Non-pigmented ciliary epithelial cell (primary cell): ENCODE measurements at regions not wholly inside any gene's neighbourhood (a gene's known extent, or its start where the extent isn't known, plus 50 kb on each side); places are given as distances from the start of the nearest gene placed in this dataset.

Experiments used
- DNase-seq: peaks from one replicate; pipeline ENCODE4 v3.0.0-alpha.2; 2010; ENCODE audit warnings: low read depth

DNA sequence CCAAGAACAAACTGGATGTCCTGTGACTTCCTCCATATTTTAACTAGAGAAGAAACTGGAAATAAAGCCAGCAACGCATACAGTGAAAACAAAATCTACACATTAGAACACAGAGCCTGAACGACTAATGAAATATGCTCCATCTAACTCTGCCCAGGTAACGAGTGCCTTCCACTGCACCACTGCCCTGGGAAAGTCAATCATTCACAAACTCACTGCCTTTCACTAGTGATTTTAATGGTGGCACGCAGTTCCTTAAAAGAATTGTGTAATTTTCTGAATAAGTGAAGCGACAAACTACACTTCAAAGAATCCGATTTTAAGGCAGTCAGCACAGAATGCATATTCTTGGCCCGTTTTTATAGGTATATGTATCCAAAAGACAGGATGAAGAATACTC lies 416.0 kb downstream of the SHQ1 start:
- DNase-seq: no peak

DNA sequence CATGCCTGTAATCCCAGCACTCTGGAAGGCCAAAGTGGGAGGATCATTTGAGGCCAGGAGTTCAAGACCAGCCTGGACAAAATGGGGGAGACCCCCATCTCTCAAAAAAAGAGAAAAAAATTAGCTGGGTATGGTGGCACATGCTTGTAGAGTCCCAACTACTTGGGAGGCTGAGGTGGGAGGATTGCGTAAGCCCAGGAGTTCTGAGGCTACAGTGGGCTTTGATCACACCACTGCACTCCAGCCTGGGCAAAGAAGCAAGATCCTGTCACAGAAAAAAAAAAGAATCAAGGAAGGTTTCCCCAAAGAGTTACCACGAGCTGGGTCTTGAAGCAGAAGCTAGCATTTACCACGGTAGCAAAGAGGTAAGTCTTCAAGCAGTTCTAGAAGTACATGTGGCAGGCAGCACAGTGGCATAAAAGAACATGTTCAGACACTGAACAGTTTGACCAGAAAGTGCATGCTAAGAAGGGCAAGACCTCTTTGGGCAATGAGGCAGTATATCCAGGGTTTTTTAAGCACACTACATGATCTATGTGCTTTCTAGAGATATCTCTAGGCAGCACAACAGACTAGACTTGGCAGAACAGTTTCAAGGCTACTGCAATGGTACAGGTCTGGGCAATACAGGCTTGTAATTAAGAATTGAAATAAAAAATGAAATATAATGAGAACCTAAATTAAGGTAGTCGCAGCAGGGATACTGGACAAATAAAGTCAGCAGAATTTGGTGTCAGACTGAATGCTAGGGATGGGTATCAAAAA lies 418.5 kb downstream of the SHQ1 start:
- no peak for DNase-seq

- DNase-seq: no peak
Observed at GRCh38 chr3:72428803-72429202, 419.4 kb downstream of the SHQ1 start.

DNA sequence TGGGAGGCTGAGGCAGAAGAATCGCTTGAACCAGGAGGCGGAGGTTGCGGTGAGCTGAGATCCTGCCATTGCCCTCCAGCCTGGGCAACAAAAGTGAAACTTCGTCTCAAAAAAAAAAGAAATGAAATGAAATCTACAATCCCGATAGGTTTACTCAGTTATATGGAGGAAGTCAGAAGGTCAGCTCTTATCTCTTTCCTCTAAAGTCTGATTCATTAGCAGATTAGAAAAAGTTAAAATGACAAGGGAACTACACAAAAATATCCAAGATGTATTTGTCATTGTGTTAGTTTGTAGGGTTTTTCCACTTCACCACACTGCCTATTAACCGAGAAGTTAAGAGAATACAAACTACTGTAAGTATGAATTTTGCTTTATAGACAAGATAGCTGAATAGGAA lies 420.6 kb downstream of the SHQ1 start:
- DNase-seq: no peak

DNA sequence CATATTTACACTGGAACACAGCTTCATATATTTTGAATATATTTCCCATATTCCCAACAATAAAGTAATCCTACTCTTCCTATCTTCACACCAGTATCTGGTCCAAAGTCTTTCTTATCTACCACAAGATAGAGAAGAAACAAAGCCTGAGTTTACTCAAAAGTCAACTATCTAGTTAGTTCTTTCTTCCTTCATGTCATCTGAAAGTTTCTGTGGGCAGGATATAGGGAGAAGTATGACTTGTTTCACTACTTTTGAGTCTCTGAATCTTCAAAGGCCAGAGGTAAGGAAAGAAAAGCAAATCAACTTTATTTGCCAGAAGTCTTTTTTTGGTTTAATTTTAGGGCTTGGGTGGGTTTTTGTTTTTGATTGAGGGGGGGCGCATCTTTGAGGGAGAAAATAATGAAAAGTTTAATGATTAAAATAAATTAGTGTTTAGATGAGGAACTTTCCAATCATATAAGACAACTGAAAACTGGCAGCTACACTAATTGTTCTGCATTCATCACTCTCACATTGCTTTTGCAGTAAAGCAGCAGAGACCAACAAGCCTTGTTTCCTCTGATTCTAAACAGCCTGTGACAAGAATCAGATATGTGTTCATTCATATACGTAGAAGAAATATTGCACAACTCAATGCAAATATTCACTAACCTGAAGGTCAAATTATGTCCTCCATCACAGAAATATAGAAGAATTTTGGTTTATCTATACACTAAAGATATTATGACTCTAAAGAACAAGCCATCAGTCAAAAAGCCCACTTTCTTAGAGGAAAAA lies 421.4 kb downstream of the SHQ1 start:
- no peak for DNase-seq

GRCh38 chr3:72423643-72424042 lies 424.6 kb downstream of the SHQ1 start:
- DNase-seq: no peak

DNA sequence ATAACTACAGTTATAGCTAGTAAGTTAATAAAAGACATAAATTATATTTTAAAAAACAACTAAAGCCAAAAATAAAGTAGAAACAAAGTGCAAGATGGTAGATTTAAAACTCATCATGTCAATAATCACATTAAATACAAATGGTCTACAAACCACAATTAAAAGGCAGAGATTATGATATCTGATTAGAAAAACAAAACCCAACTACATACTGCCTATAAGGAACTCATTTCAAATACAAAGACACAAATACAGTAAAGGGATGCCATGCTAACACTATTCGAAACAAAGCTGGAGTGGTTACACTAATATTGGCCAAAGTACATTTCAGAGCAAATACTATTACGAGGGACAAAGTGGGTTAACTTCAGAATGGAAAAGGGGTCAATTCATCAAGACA lies 426.5 kb downstream of the SHQ1 start:
- DNase-seq: no peak

DNA sequence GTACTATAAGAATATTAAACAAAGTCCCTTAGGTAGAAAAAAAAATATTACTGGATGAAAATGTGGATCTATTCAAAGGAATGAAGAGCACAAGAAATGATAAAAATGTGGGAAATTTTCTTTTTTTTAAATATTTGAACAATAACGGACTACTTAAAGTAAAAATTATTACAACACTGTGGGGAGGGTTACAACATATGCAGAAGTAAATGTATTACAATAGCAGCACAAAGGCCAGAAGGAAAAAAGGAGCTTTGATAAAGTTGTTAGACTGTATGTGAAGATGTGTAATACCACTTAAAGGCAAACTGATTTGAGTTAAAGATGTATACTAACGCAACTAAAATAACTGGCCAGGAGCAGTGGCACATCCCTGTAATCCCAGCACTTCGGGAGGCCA lies 427.1 kb downstream of the SHQ1 start:
- no peak for DNase-seq

DNA sequence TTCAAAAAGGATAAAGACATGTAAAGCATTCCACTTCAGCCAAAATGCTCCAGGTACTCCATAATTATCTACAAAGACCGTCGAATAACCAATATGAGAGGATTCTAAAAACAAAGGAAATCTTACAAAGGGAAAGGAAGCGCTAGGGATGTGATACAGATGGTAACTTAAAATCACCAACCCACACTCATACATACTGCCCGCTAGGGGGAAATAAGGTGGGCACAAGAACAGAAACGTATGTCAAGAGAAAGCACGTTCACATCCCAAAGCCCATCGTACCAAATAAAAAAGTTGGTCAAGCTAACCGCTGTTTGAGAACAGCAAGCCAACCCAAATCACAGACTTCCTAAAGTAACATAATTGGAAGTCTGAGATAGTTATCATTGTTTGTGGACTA lies 429.4 kb downstream of the SHQ1 start:
- DNase-seq: no peak

- no peak for DNase-seq
Observed at GRCh38 chr3:72418244-72418643, 430.0 kb downstream of the SHQ1 start.

DNA sequence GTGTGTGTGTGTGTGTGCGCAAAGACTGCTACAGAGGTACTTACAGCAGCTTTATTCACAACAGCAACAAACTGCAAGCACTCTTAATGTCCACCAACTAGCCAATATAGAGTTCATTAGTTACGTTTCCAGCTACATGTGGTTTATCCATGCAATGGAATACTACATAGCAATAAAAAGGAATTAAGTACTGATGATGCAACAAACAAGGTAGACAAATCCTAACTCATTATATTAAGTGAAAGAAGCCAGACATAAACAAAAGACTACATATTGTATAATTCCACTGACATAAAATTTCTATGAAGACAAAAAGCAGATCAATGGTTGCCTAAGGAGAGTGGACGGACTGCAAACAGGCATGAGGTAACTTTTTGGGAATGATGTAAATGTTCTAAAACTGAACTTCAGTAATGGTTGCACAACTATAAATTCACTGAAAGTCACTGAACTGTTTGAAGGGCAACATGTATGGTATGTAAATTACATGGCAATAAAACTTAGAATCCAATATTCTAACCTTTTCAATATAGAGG lies 433.7 kb downstream of the SHQ1 start:
- DNase-seq: no peak

DNA sequence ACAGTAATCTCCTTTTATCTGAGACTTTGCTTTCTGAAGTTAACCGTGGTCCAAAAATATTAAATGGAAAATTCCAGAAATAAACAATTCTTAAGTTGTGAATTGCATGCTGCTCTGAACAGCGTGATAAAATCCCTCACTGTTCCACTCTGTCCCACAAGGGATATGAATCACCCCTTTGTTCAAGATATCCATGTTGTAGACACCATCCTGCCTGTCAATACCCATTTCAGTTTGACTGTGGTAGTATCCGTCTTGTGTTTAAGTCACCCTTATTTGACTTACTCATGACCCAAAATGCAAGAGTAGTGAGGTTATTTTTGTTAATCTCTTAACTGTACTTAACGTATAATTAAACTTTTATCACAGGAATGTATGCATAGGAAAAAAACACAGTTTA lies 435.0 kb downstream of the SHQ1 start:
- no peak for DNase-seq

DNA sequence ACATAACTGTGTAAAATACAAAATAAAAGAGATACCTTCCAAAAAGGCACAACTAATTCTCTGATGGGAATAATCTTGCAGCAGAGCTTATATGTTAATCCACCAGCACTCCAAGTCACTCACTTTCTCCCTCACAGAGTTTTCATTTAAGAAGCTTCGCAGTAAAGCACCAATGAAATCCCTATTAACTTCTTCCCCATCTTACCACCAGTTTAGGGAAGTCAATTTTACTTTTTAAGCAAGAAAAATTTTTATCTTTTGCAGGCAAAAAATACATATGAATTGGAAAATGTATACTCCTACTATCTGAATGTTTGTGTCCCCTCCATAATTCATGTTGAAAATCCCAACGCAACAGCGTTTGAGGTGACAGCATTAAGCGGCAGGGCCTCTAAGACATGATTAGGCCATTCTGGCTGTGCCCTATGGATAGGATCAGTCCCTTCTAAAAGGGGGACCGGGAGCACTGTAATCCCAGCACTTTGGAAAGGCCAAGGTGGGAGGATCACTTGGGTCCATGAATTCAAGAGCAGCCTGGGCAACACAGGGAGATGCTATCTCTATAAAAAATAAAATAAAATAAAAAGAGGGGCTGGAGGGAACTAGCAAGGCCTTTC lies 435.8 kb downstream of the SHQ1 start:
- no peak for DNase-seq

- no peak for DNase-seq
Observed at GRCh38 chr3:72411843-72412242, 436.4 kb downstream of the SHQ1 start.

DNA sequence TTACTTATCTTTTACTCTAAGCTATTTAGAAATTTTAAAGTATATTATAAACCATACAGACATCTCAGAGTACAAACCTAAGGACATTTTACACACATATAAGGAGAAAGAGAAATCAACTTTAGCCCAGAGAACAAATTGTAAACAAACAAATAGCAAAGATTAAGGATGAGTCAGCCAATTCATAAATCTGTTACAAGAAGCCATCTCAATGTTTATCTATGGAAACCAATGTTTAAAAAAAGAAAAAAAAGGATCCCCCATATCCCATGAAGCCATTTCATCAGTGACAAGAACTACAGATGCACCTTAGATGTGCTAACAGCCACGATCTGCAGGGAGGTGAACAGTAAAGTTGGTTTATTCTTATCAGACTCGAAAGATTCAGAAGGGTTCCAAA lies 437.1 kb downstream of the SHQ1 start:
- no peak for DNase-seq

- no peak for DNase-seq
Observed at GRCh38 chr3:72408983-72409779, 439.1 kb downstream of the SHQ1 start.

- DNase-seq: no peak
Observed at GRCh38 chr3:72407766-72408165, 440.5 kb downstream of the SHQ1 start.

DNA sequence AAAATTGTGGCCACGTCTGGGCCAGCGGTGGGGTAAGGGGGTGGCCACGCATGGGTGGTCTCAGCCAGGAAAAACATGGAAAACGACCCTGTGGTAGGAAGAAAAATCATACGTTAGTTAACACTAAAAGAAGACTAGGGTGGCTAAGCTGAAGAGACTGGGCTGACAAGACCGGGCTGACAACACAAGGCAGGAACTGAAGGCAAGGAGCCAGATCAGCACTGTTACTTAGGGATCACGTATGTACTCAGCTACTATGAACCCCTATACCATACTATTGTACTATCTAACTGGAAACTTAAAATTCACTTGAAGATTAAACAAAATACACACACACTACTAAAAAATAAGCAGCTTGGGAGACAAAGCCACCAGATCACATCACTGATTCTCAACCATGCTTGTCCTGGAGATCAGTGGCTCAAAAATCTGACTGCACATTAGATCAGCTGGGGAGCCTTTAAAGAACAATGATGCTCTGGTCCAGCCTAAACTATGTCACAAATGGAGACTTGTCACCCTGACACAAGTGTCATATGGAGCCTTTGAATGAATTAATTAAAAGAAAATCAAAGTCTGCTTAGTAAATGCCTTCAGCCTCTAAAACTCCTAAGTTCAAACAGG lies 442.2 kb downstream of the SHQ1 start:
- DNase-seq: no peak

DNA sequence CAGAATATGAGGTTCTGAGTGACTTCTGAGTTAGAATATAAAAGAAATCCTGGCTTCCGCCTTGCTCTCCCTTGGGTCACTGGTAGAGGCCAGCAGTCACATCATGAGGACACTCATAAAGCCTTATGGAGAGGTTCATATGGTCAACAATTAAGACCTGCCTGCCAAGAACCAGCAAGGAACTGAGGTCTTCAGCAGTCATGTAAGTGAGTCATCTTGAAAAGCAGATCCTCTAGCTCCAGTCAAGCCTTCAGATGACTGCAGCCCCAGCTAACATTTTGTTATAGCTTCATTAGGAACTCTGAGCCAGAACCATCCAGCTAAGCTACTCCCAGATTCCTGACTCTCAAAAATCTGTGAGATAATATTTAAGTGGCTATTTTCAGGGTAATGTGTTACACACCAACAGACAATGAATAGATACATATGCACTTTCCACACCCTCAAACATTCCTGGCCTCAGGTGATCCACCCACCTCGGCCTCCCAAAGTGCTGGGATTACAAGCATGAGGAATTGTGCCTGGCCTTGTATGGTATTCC lies 447.2 kb downstream of the SHQ1 start:
- DNase-seq: no peak

GRCh38 chr3:72398781-72399180 lies 449.5 kb downstream of the SHQ1 start:
- no peak for DNase-seq

- DNase-seq: no peak
Observed at GRCh38 chr3:72397586-72397985, 450.7 kb downstream of the SHQ1 start.
